Cardiac muscle cell (in vitro differentiated cells and primary cell): ENCODE measurements at regions not wholly inside any gene's neighbourhood (a gene's known extent, or its start where the extent isn't known, plus 50 kb on each side); places are given as distances from the start of the nearest gene placed in this dataset.

ENCODE experiments used
- DNase-seq, 2 donors: peaks; one replicate each; pipeline versions ENCODE4 v3.0.0 to v3.0.0-alpha.2; 2010 to 2017; ENCODE audit warnings: low read depth in 1 of 2, low spot score in 1 of 2
- H3K27ac ChIP-seq: fragments of 200-600 bp; sonication (generic); 2 replicates; pipeline ENCODE4 v1.5.1; 2016
- H3K27me3 ChIP-seq: fragments of 200-600 bp; sonication (generic); 2 replicates; pipeline ENCODE4 v1.6.0; 2016; ENCODE audit warnings: control low read depth
- H3K36me3 ChIP-seq: fragments of 200-600 bp; sonication (generic); 2 replicates; pipeline ENCODE4 v1.5.1; 2016; ENCODE audit warnings: control low read depth
- H3K4me1 ChIP-seq: fragments of 200-600 bp; sonication (generic); 2 replicates; pipeline ENCODE4 v1.8.1; 2017; ENCODE audit warnings: low read depth, mild to moderate bottlenecking, mixed run types
- H3K4me3 ChIP-seq: fragments of 200-600 bp; sonication (generic); 2 replicates; pipeline ENCODE4 v1.5.1; 2016; ENCODE audit warnings: mild to moderate bottlenecking
- H3K9me3 ChIP-seq: fragments of 200-600 bp; sonication (generic); 2 replicates; pipeline ENCODE4 v1.5.1; 2017; ENCODE audit warnings: low read depth, mild to moderate bottlenecking, control low read depth
- TF ChIP-seq, protein P1 (sequence below): IDR thresholded peaks from 2 replicates; pipeline ENCODE4 v1.5.1; 2012; ENCODE audit warnings: low read depth, mild to moderate bottlenecking, low read length

GRCh38 chr19:31907661-31908060, 437.7 kb upstream of the ZNF507 start:
- Histone ChIP-seq H3K4me1 (no peaks in the 10 kb centered on the region), H3K27ac (no peak overlapping the region), H3K27me3 (no peaks in the 10 kb centered on the region), H3K36me3 (no peaks in the 10 kb centered on the region), H3K4me3 (no peak overlapping the region), H3K9me3 (no peaks in the 10 kb centered on the region)
- peak in 1 of 2 donors; percentile 3 for DNase-seq
- TF ChIP-seq, protein P1, sequence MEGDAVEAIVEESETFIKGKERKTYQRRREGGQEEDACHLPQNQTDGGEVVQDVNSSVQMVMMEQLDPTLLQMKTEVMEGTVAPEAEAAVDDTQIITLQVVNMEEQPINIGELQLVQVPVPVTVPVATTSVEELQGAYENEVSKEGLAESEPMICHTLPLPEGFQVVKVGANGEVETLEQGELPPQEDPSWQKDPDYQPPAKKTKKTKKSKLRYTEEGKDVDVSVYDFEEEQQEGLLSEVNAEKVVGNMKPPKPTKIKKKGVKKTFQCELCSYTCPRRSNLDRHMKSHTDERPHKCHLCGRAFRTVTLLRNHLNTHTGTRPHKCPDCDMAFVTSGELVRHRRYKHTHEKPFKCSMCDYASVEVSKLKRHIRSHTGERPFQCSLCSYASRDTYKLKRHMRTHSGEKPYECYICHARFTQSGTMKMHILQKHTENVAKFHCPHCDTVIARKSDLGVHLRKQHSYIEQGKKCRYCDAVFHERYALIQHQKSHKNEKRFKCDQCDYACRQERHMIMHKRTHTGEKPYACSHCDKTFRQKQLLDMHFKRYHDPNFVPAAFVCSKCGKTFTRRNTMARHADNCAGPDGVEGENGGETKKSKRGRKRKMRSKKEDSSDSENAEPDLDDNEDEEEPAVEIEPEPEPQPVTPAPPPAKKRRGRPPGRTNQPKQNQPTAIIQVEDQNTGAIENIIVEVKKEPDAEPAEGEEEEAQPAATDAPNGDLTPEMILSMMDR: no peak

DNA sequence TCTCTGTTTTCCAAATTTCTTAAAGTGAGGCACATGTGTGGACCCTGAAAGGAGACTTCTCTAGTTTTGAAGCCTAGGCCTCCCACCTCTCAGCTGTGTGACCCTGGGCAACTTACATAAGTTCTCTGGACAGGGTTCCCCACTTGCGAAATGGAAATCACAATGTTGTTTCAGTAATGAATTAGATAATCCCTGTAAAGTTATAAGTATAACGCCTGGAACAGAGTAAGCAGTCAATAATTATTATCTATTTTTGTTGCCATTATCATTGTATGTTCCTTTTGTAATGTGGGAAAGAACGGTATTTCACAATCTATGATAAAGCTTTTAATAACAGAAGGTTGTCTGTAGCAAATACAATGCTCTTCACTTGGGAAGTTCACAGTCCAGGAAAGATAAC, 437.3 kb upstream of the ZNF507 start:
- Histone ChIP-seq H3K36me3 (no peaks in the 10 kb centered on the region), H3K27me3 (no peaks in the 10 kb centered on the region), H3K27ac (no peak overlapping the region), H3K9me3 (no peaks in the 10 kb centered on the region), H3K4me1 (no peaks in the 10 kb centered on the region), H3K4me3 (no peak overlapping the region)
- DNase-seq: peak in 1 of 2 donors; percentile 12
- TF ChIP-seq, protein P1: no peak

DNA sequence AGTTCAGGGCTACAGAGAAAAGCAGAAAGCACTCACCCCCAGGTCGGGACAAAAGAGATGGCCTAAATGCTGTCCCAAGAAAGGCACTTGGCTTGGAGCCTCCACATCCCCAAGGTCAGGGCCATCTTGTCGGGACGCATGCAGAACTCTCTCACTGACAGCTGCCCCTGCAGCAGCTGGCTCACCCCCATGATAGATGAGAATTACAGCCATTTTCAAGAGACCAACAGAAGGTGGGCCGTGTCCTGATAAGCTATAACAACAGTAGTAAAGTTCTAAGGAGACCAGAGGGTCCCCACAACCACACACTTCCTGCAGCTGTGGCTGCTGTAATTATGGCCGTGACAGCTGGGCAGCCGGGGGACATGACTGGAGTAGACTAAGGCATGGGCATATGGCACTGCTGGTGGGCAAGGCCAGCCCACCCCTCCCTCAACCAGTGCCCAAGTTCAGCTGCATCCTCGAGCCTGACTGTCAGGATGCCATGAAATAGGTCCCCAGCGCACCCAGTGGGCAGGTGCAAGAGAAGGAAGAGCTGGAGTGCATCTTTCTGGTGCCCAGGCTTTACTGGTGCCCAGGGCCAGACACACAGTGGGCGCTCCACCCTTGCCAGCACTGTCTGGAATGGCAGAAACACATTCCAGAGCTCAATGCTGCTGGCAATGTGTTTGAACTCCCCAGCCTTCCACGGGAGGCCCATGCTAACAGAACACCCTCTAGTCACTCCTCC, 436.7 kb upstream of the ZNF507 start:
- H3K4me3 ChIP-seq: no peak overlapping the region
- no peaks in the 10 kb centered on the region for H3K27me3 ChIP-seq
- no peaks in the 10 kb centered on the region for H3K9me3 ChIP-seq
- TF ChIP-seq, protein P1: no peak
- DNase-seq: no peak
- H3K4me1 ChIP-seq: no peaks in the 10 kb centered on the region
- H3K36me3 ChIP-seq: no peaks in the 10 kb centered on the region
- H3K27ac ChIP-seq: no peak overlapping the region

- no peaks in the 10 kb centered on the region for H3K4me1 ChIP-seq
- DNase-seq: no peak
- H3K36me3 ChIP-seq: no peaks in the 10 kb centered on the region
- TF ChIP-seq, protein P1: no peak
- H3K4me3 ChIP-seq: no peak overlapping the region
- H3K27ac ChIP-seq: no peak overlapping the region
- no peaks in the 10 kb centered on the region for H3K9me3 ChIP-seq
- no peaks in the 10 kb centered on the region for H3K27me3 ChIP-seq
Measured at GRCh38 chr19:31910224-31910623, 435.2 kb upstream of the ZNF507 start.

DNA sequence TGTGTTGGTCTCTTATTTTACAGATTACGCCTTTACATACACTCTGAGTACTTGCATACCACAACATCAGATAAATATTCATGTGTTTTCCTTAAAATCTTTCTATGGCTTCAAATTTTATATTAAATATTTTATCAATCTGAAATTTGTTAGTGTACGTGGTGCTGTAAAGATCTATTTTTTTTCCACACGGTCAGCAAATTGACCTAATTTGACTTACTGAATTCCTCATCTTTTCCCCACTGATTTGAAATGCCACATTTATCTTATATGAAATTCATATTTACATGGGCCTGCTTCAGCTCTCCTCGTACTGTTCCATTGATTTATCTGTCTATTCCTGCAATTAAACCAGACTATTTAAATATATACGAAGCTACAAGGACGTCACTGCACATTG, 433.8 kb upstream of the ZNF507 start:
- Histone ChIP-seq H3K9me3 (no peaks in the 10 kb centered on the region), H3K36me3 (no peaks in the 10 kb centered on the region), H3K4me3 (no peak overlapping the region), H3K27ac (no peak overlapping the region), H3K4me1 (no peaks in the 10 kb centered on the region), H3K27me3 (no peaks in the 10 kb centered on the region)
- DNase-seq: no peak
- TF ChIP-seq, protein P1: no peak
